GM10248 (cell line): ENCODE measurements at regions not wholly inside any gene's neighbourhood (a gene's known extent, or its start where the extent isn't known, plus 50 kb on each side); places are given as distances from the start of the nearest gene placed in this dataset.

Experiments
- CTCF ChIA-PET: fragments of 300-600 bp; sonication (Branson Sonifier 250); formaldehyde crosslinking; extraction: SDS; loops from one replicate; lab custom pipeline; 2021; ENCODE audit warnings: antibody characterized with exemption; lab: Yijun Ruan, JAX
- POLR2A ChIA-PET: fragments of 350-650 bp; sonication (Branson Sonifier 250); formaldehyde crosslinking; extraction: SDS; loops from one replicate; lab custom pipeline; 2020; ENCODE audit warnings: antibody characterized with exemption; lab: Yijun Ruan, JAX
- DNase-seq: peaks from one replicate; pipeline ENCODE4 v3.0.0; 2012; ENCODE audit errors: extremely low spot score
- TF ChIP-seq, protein P1 (sequence below): IDR thresholded peaks from 2 replicates; pipeline ENCODE4 v1.5.1; 2012; ENCODE audit warnings: mild to moderate bottlenecking, low read depth; ENCODE audit errors: extremely low read depth, missing control alignments, control extremely low read depth

- no peak for DNase-seq
- ChIA-PET POLR2A (no interaction called here), CTCF (no interaction called here)
- TF ChIP-seq, protein P1, sequence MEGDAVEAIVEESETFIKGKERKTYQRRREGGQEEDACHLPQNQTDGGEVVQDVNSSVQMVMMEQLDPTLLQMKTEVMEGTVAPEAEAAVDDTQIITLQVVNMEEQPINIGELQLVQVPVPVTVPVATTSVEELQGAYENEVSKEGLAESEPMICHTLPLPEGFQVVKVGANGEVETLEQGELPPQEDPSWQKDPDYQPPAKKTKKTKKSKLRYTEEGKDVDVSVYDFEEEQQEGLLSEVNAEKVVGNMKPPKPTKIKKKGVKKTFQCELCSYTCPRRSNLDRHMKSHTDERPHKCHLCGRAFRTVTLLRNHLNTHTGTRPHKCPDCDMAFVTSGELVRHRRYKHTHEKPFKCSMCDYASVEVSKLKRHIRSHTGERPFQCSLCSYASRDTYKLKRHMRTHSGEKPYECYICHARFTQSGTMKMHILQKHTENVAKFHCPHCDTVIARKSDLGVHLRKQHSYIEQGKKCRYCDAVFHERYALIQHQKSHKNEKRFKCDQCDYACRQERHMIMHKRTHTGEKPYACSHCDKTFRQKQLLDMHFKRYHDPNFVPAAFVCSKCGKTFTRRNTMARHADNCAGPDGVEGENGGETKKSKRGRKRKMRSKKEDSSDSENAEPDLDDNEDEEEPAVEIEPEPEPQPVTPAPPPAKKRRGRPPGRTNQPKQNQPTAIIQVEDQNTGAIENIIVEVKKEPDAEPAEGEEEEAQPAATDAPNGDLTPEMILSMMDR: no peak
Observed at GRCh38 chr10:128480601-128481000, 354.4 kb upstream of the MKI67 start.

DNA sequence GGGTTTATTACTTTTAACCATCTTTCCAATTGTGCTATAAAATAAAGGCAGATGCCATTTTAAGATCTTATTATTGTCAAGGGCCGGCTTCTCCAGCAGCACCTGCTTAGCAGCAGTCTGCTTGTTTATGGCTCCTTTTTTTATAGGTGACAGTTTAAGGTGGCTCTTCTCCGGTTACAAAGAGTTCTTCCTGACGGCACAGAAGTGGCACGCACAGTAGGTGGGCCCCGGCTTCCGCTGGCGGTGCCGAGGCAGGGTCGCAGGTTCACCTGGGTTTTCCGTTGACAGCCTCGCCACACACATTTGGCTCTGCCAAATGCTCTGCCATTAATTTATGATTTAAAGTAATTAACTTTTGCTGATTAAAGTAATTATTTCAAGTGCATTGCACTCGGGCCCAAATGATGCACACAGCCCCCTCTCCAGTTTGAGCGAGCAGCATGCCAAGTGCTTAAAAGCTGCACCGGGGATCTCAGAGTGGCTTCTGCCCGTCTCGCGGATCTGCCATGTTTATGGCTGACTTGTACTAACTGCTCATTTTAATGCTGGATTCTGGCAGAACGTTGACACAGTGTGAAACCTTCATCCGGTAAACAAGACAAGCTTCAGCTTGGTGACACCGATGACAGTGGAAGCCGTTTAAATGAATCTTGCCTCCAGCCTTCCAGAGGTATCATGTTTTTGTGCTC, 355.1 kb upstream of the MKI67 start:
- DNase-seq: no peak
- ChIA-PET POLR2A (no interaction called here), CTCF (no interaction called here)
- TF ChIP-seq, protein P1: no peak

DNA sequence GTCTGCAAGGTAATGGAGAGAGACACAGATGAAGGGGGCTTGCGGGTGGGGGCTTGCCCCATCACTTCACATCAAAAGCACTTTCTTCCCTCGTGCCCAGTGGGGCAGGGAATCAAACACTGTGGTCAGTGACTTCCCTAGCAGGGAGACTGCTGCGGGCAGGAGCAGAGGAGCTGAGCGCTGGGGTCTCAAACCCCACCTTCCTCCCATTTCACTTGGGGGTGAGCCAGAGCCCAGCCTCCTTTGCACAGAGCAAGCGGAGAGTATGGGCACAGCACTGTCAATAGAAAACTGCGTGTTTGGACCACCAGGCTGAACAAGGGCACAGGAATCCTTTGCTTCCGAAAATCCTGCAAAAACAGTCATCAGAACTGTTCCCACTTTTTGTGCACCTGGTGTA, 355.8 kb upstream of the MKI67 start:
- no peak for DNase-seq
- TF ChIP-seq, protein P1: no peak
- ChIA-PET POLR2A (no interaction called here), CTCF (no interaction called here)

GRCh38 chr10:128483216-128483615, 357.0 kb upstream of the MKI67 start:
- ChIA-PET POLR2A (no interaction called here), CTCF (no interaction called here)
- DNase-seq: no peak
- TF ChIP-seq, protein P1: no peak

DNA sequence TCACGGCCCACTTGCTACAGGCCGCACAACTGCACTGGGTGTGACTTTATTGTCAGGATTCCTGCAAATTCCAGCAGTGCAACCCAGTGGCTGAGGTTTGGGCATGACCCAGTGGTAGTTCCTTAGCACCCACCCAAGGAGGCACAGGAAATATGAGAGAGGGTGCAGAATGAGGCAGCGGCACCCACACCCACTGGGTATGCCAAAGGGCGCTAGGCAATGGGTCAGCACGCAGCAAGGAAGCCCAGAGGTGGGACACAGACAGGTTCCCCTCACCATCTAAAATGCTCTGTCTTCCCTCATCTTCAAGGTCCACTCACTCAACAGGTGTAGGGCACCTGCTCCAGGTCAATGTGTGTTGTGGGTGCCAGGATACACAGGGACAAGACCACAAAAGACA, 357.8 kb upstream of the MKI67 start:
- POLR2A ChIA-PET: no interaction called here
- TF ChIP-seq, protein P1: no peak
- no peak for DNase-seq
- CTCF ChIA-PET: no interaction called here

DNA sequence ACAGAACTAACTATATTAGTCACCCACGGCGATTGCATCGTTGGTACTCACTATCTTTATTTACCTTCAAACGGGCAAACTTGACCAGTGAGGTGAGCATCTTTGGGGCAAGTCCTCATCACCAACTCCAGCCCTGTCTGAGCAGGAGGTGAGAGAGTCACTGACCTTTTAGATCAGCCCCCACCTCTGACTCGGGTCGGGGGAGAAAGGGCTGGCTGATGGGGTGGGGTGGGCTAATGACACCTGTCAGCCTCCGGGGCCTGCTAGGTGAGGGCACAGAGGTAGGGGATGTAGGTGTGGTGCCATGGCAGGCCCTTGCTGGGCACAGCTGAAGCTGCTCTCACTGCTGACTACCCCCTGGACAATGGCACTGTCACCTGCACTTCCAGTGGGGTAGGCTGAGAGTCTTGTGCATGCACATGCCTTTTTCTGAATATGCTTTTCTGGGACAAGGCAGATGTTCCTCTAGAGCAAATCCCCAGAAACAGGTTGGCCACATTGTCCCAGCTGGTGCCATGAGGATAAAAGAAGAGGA, 359.5 kb upstream of the MKI67 start:
- ChIA-PET POLR2A (no interaction called here), CTCF (no interaction called here)
- DNase-seq: no peak
- TF ChIP-seq, protein P1: no peak
